Skin of body (tissue), 1 donor: ENCODE measurements at regions not wholly inside any gene's neighbourhood (a gene's known extent, or its start where the extent isn't known, plus 50 kb on each side); places are given as distances from the start of the nearest gene placed in this dataset.

ENCODE experiments used
- DNase-seq: peaks from one replicate; lab custom pipeline; 2025; lab: John Stamatoyannopoulos, UW

GRCh38 chr4:125511715-125512114 is 197.0 kb downstream of the FAT4 start:
- DNase-seq: no peak

- no peak for DNase-seq
Measured at GRCh38 chr4:125515016-125515415, 200.3 kb downstream of the FAT4 start.

GRCh38 chr4:125517831-125518230 is 203.1 kb downstream of the FAT4 start:
- no peak for DNase-seq

- no peak for DNase-seq
Measured at GRCh38 chr4:125518281-125518680, 203.5 kb downstream of the FAT4 start.

- no peak for DNase-seq
Measured at GRCh38 chr4:125519371-125520146, 204.8 kb downstream of the FAT4 start.

- no peak for DNase-seq
Measured at GRCh38 chr4:125520258-125520990, 205.7 kb downstream of the FAT4 start.

DNA sequence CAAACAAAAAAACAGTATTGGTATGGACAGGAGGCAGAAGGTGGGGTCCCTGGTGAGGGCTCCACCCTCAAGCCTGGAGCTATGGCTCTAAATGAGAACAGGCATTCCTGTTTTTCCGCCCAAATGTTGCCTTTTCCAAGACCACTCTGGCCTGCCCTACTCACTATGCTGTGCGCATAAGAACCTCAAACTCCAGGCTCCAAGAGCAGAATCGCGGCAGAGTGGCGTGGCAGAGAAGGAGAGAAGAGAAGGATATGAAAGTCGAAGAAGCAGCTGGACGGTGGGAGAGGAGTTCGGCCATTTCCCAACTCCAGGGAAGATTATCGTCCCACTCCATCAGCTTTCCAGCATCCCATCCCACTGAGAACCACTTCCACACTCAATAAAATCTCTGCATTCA is 207.8 kb downstream of the FAT4 start:
- no peak for DNase-seq

GRCh38 chr4:125522992-125523391 is 208.2 kb downstream of the FAT4 start:
- DNase-seq: no peak

- DNase-seq: no peak
Measured at GRCh38 chr4:125526420-125526819, 211.7 kb downstream of the FAT4 start.

DNA sequence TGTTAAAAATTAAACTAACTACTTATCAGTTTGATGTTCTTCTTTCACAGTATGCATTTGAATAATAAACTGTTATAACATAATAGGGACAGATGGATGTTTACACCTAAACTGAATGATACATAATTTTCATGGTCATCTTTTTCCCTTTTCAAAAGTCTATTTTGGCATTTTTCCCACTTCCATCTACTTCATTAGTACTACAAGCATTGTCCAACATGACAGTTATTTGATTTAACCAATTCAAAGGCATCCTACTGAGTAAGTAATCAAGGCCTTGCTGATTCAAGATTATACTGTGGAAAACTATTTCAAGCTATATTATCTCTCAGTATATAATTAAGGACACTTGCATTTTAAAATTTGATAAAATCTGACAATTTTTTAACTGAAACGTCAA is 212.9 kb downstream of the FAT4 start:
- no peak for DNase-seq

- DNase-seq: no peak
Measured at GRCh38 chr4:125529071-125529470, 214.3 kb downstream of the FAT4 start.

DNA sequence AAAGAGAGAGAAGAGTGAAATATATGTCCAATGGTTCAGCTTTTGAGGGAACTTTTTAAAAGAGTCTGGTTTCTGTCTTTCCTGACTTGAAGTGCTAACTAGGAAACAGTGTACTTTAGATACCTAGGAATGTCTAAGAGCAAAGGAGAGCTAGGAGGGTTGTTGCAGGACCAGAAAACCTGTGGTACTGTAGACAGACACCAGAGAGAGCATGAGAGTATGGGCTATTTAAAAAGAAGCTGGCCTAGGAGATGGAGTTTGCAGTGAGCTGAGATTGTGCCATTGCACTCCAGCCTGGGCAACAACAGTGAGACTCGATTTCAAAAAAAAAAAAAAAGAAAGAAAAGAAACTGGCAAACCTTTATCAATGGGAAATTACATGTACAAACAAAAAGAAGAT is 223.9 kb downstream of the FAT4 start:
- no peak for DNase-seq

DNA sequence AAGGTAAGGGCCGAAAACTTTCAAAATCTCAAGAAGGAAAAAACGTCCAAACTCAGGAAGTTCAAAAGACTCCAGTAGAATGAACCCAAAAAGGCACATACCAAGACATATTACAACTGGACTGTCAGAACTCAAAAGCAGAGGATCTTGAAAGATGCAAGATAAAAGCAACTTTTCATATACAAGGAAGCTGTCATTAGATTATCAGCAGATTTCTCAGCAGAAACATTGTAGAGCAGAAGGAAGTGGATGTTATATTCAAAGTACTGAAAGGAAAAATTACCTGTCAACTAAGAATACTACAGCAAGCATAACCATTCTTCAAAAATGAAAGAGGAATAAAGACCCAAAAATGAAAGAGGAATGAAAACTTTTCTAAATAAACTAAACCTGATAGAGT is 224.9 kb downstream of the FAT4 start:
- no peak for DNase-seq

- no peak for DNase-seq
Measured at GRCh38 chr4:125541836-125542385, 227.2 kb downstream of the FAT4 start.

DNA sequence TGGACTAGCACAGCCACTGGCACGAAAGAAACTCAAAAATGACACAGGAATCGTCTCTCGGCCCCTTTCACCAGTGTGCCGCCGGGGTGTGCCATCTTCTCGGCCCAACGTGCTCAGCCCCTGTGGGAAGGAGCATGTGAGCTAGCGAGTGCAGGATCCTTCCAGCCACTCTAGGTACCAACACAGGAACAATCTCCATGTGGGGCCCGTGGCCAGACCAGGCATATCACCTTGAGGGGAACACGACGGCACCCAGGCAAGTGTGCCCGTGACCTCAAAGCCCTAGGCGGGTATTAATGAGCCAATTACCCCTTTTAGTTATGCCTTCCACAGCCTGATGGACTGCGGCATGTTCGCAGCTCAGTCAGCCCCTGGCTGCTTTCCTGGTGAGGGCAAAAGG is 231.5 kb downstream of the FAT4 start:
- no peak for DNase-seq

- peak; percentile 40 for DNase-seq
Measured at GRCh38 chr4:125547836-125548235, 233.1 kb downstream of the FAT4 start.

DNA sequence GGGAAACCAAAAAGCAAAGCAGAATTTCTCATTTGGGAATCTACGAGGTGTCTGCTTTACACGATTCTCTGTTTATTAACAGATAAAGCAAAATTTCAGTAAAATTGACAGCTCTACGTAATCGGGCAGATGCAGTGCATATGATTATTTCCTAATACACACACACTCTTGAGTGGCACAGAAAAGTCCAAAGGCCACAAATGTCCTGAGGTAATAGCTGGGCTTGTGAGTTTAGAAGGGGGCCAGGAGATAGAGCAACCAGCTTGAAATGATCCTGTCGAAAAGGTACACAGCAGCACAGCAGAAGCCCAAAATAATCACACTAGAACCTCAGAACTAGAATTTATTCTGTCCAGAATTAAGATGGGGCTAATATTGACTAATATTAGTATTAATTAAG is 236.0 kb downstream of the FAT4 start:
- no peak for DNase-seq

- no peak for DNase-seq
Measured at GRCh38 chr4:125551466-125551865, 236.7 kb downstream of the FAT4 start.

- DNase-seq: no peak
Measured at GRCh38 chr4:125551967-125552366, 237.2 kb downstream of the FAT4 start.

DNA sequence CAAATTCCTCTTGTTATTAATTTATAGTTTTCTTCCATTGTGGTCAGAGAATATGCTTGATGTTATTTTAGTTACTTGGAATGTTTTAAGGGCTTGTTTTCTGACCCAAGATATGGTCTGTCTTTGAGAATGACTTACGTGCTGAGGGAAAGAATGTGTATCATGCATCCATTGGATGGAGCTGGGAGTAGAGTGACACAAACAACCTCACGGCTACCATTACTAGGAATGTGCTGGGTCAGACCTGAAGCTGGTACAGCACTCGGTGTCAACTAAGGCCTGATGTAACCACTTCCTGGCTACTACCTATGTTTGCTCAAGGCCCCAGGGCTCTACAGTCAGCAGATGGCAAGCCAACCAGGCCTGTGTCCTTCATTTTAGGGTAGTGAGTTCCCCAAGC is 257.8 kb downstream of the FAT4 start:
- DNase-seq: no peak

DNA sequence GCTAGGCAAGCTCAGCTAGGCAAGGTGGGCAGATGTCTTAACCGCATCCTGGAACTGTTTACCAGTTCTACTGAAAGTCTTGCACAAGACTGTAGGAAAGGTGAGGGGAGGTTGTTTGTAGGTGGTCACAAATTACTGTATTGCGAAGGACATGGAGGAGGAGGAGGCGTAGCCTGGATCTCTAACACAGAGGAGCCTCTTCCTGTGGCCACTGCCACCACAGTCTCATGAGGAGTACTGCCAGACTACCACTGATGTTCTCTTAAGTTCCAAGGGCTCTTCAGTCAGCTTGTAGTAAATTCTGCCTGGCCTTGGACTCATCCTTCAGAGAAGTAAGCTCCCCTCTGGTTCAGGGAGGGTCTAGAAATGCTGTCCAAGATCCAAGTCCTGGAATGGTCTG is 258.6 kb downstream of the FAT4 start:
- DNase-seq: no peak

DNA sequence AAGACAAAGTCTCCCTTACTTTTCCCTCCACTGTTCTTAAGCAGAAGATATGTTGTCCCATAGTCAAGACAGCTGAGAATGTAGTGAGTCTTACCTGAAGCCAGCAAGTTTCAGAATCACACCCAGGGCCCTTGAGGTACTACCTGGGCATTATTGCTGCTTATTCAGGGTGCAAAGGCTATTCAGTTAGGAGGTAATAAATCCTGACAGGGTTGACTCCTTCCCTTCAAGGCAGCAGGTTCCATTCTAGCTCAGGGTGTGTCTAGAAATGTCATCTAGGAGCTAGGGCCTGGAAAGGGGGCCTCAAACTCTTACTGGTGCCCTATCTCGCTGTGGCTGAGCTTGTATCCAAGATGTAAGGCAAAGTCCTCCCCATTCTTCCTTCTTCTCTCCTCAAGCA is 259.0 kb downstream of the FAT4 start:
- DNase-seq: no peak

DNA sequence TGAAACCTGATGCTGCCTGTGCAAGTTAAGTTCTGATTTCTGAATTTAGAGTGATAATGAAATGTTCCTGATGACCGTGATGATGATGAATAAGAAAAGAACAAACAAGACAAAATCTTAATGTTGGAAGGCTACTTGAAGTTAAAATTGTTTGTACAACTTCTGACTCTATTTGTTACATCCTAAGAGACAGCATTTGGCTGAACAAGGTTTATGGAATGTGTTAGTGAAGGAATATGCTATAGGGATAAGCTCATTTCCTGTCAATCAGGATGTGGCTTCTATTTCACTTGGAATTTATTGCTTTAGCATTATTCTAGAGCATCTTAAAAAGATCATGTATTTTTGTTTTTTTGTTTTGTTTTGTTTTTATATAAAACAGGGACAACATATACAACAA is 267.5 kb downstream of the FAT4 start:
- no peak for DNase-seq
